CD4-positive, alpha-beta memory T cell (primary cell): ENCODE measurements at regions not wholly inside any gene's neighbourhood (a gene's known extent, or its start where the extent isn't known, plus 50 kb on each side); places are given as distances from the start of the nearest gene placed in this dataset.

ENCODE experiments used
- CTCF ChIA-PET: fragments of 350-600 bp; sonication (Branson Sonifier 250); formaldehyde crosslinking; loops from one replicate; lab custom pipeline; 2021; ENCODE audit warnings: inconsistent platforms; ENCODE audit not compliant: partially characterized antibody; lab: Charles Lee
- POLR2A ChIA-PET: fragments of 350-600 bp; sonication (Branson Sonifier 250); formaldehyde crosslinking; loops from one replicate; lab custom pipeline; 2021; ENCODE audit not compliant: partially characterized antibody; lab: Charles Lee
- DNase-seq, 5 donors: peaks; one replicate each; pipeline versions ENCODE4 v3.0.0 to v3.0.0-alpha.2; 2020 to 2022; ENCODE audit warnings: mixed read lengths in 1 of 5
- H3K27ac ChIP-seq: one replicate; pipeline ENCODE4 v1.7.0; 2013; ENCODE audit warnings: low read depth, low read length
- H3K27me3 ChIP-seq: 2 replicates; pipeline ENCODE4 v1.7.0; 2013; ENCODE audit warnings: mild to moderate bottlenecking, low read length, moderate library complexity; ENCODE audit not compliant: insufficient read depth
- H3K36me3 ChIP-seq: 2 replicates; pipeline ENCODE4 v1.7.0; 2013; ENCODE audit warnings: mild to moderate bottlenecking, low read length, moderate library complexity; ENCODE audit not compliant: insufficient read depth
- H3K4me1 ChIP-seq: 2 replicates; pipeline ENCODE4 v1.7.0; 2013; ENCODE audit warnings: mild to moderate bottlenecking, low read length, moderate library complexity; ENCODE audit not compliant: insufficient read depth
- H3K4me3 ChIP-seq, 2 donors: one replicate each; pipeline ENCODE4 v1.7.0; 2013; ENCODE audit warnings: low read length in 2 of 2, mild to moderate bottlenecking in 1 of 2
- H3K9me3 ChIP-seq, 2 donors: one replicate each; pipeline ENCODE4 v1.7.0; 2013; ENCODE audit warnings: low read length in 2 of 2, control low read depth in 1 of 2; ENCODE audit not compliant: control insufficient read depth in 1 of 2
- H3K27ac Mint-ChIP-seq, 7 donors: one replicate each; pipeline ENCODE4 v1.8.0; 2020 to 2021; ENCODE audit warnings: mixed read lengths in 7 of 7, mild to moderate bottlenecking in 6 of 7, inconsistent platforms in 3 of 7, moderate library complexity in 3 of 7
- H3K27me3 Mint-ChIP-seq, 2 donors: one replicate each; pipeline ENCODE4 v1.8.0; 2020 to 2021; ENCODE audit warnings: mixed read lengths in 2 of 2
- H3K36me3 Mint-ChIP-seq, 2 donors: one replicate each; pipeline ENCODE4 v1.8.0; 2020 to 2021; ENCODE audit warnings: mixed read lengths in 2 of 2, inconsistent platforms in 1 of 2, mild to moderate bottlenecking in 1 of 2
- H3K4me1 Mint-ChIP-seq, 4 donors: one replicate each; pipeline ENCODE4 v1.8.0; 2020 to 2021; ENCODE audit warnings: mixed read lengths in 4 of 4, mild to moderate bottlenecking in 1 of 4
- H3K4me3 Mint-ChIP-seq, 8 donors: one replicate each; pipeline ENCODE4 v1.8.0; 2020 to 2021; ENCODE audit warnings: mixed read lengths in 8 of 8, mild to moderate bottlenecking in 7 of 8, moderate library complexity in 6 of 8, inconsistent platforms in 3 of 8
- H3K9me3 Mint-ChIP-seq, 8 donors: one replicate each; pipeline ENCODE4 v1.8.0; 2020 to 2021; ENCODE audit warnings: mixed read lengths in 8 of 8, mild to moderate bottlenecking in 5 of 8, inconsistent platforms in 3 of 8, moderate library complexity in 1 of 8
- intact Hi-C: fragments of 100-400 bp; cut with micrococcal nuclease; formaldehyde crosslinking; loops from one replicate; pipeline ENCODE4 v1.15.1; 2023

GRCh38 chr2:220626603-220627002, 945.5 kb downstream of the EPHA4 start:
- ChIA-PET POLR2A (no interaction called here), CTCF (no interaction called here)
- Histone ChIP-seq H3K27me3 (no peaks in the 10 kb centered on the region), H3K9me3 (no peaks in the 10 kb centered on the region), H3K4me3 (no peak overlapping the region), H3K36me3 (no peaks in the 10 kb centered on the region), H3K4me1 (no peaks in the 10 kb centered on the region), H3K27ac (no peak overlapping the region)
- Mint-ChIP-seq H3K4me3 (no peak overlapping the region), H3K4me1 (no peaks in the 10 kb centered on the region), H3K27me3 (peaks cover 0 to 3% of the 10 kb centered on the region in 2 donors), H3K36me3 (no peaks in the 10 kb centered on the region), H3K9me3 (peaks cover 0 to 2% (median 0%) of the 10 kb centered on the region in 8 donors), H3K27ac (peak overlapping the region in 1 of 7 donors; percentile 69)
- DNase-seq: no peak
- intact Hi-C loops: no loop called here

- no peak for DNase-seq
- Histone ChIP-seq H3K36me3 (no peaks in the 10 kb centered on the region), H3K4me3 (no peak overlapping the region), H3K9me3 (no peaks in the 10 kb centered on the region), H3K27me3 (no peaks in the 10 kb centered on the region), H3K27ac (no peak overlapping the region), H3K4me1 (no peaks in the 10 kb centered on the region)
- Mint-ChIP-seq H3K4me3 (no peak overlapping the region), H3K4me1 (no peaks in the 10 kb centered on the region), H3K9me3 (peaks cover 0 to 2% (median 0%) of the 10 kb centered on the region in 8 donors), H3K36me3 (no peaks in the 10 kb centered on the region), H3K27me3 (peaks cover 0 to 3% of the 10 kb centered on the region in 2 donors), H3K27ac (no peak overlapping the region)
- intact Hi-C loops: no loop called here
- ChIA-PET POLR2A (no interaction called here), CTCF (no interaction called here)
These were observed 943.9 kb downstream of the EPHA4 start for GRCh38 chr2:220628252-220628651.

- H3K4me1 ChIP-seq: no peaks in the 10 kb centered on the region
- H3K4me3 Mint-ChIP-seq: no peak overlapping the region
- no peaks in the 10 kb centered on the region for H3K36me3 ChIP-seq
- intact Hi-C loops: no loop called here
- POLR2A ChIA-PET: no interaction called here
- no peak for DNase-seq
- no peaks in the 10 kb centered on the region for H3K27me3 ChIP-seq
- H3K27me3 Mint-ChIP-seq: peaks cover 0 to 3% of the 10 kb centered on the region in 2 donors
- H3K27ac Mint-ChIP-seq: peak overlapping the region in 1 of 7 donors; percentile 44
- no peaks in the 10 kb centered on the region for H3K36me3 Mint-ChIP-seq
- H3K9me3 ChIP-seq: no peaks in the 10 kb centered on the region
- CTCF ChIA-PET: no interaction called here
- no peak overlapping the region for H3K4me3 ChIP-seq
- no peaks in the 10 kb centered on the region for H3K9me3 Mint-ChIP-seq
- no peak overlapping the region for H3K27ac ChIP-seq
- peaks cover 4 to 13% (median 7%) of the 10 kb centered on the region in 4 donors for H3K4me1 Mint-ChIP-seq
These were observed 931.0 kb downstream of the EPHA4 start for GRCh38 chr2:220641137-220641536.

GRCh38 chr2:220646424-220646823, 925.7 kb downstream of the EPHA4 start:
- intact Hi-C loops: no loop called here
- H3K36me3 ChIP-seq: no peaks in the 10 kb centered on the region
- H3K4me1 Mint-ChIP-seq: peaks cover 0 to 17% (median 10%) of the 10 kb centered on the region in 4 donors
- H3K9me3 ChIP-seq: no peaks in the 10 kb centered on the region
- no peaks in the 10 kb centered on the region for H3K27me3 ChIP-seq
- H3K27me3 Mint-ChIP-seq: peaks cover 2 to 3% of the 10 kb centered on the region in 2 donors
- H3K4me3 ChIP-seq: no peak overlapping the region
- H3K36me3 Mint-ChIP-seq: no peaks in the 10 kb centered on the region
- H3K27ac ChIP-seq: no peak overlapping the region
- H3K9me3 Mint-ChIP-seq: no peaks in the 10 kb centered on the region
- H3K4me3 Mint-ChIP-seq: peak overlapping the region in 5 of 8 donors; percentile 24 to 68 (median 53)
- ChIA-PET POLR2A (no interaction called here), CTCF (no interaction called here)
- H3K4me1 ChIP-seq: no peaks in the 10 kb centered on the region
- DNase-seq: no peak
- peak overlapping the region in 4 of 7 donors; percentile 33 to 66 (median 57) for H3K27ac Mint-ChIP-seq

GRCh38 chr2:220648628-220649027, 923.5 kb downstream of the EPHA4 start:
- H3K27me3 ChIP-seq: no peaks in the 10 kb centered on the region
- no peaks in the 10 kb centered on the region for H3K36me3 ChIP-seq
- CTCF ChIA-PET: interaction anchor here (1.1 kb wide), 1 partner anchor 12 kb away, joined by 3 read pairs; no protein-coding TSS in a partner anchor
- H3K4me3 Mint-ChIP-seq: no peak overlapping the region
- no peaks in the 10 kb centered on the region for H3K9me3 Mint-ChIP-seq
- H3K27me3 Mint-ChIP-seq: peaks cover 4 to 7% of the 10 kb centered on the region in 2 donors
- no peak overlapping the region for H3K27ac ChIP-seq
- DNase-seq: no peak
- no peaks in the 10 kb centered on the region for H3K4me1 ChIP-seq
- H3K9me3 ChIP-seq: no peaks in the 10 kb centered on the region
- POLR2A ChIA-PET: no interaction called here
- H3K4me3 ChIP-seq: no peak overlapping the region
- peaks cover 0 to 14% (median 7%) of the 10 kb centered on the region in 4 donors for H3K4me1 Mint-ChIP-seq
- intact Hi-C loops: no loop called here
- H3K27ac Mint-ChIP-seq: peak overlapping the region in 1 of 7 donors; percentile 38
- H3K36me3 Mint-ChIP-seq: no peaks in the 10 kb centered on the region

GRCh38 chr2:220653776-220654175, 918.3 kb downstream of the EPHA4 start:
- no peaks in the 10 kb centered on the region for H3K9me3 Mint-ChIP-seq
- H3K9me3 ChIP-seq: no peaks in the 10 kb centered on the region
- H3K4me1 Mint-ChIP-seq: no peaks in the 10 kb centered on the region
- H3K4me1 ChIP-seq: no peaks in the 10 kb centered on the region
- H3K36me3 Mint-ChIP-seq: no peaks in the 10 kb centered on the region
- H3K4me3 ChIP-seq: no peak overlapping the region
- peak overlapping the region in 1 of 8 donors; percentile 34 for H3K4me3 Mint-ChIP-seq
- H3K27me3 Mint-ChIP-seq: peaks cover 8 to 16% of the 10 kb centered on the region in 2 donors
- ChIA-PET POLR2A (no interaction called here), CTCF (no interaction called here)
- H3K27ac ChIP-seq: no peak overlapping the region
- H3K36me3 ChIP-seq: no peaks in the 10 kb centered on the region
- no peak overlapping the region for H3K27ac Mint-ChIP-seq
- DNase-seq: no peak
- intact Hi-C loops: no loop called here
- H3K27me3 ChIP-seq: no peaks in the 10 kb centered on the region

GRCh38 chr2:220654322-220654721, 917.8 kb downstream of the EPHA4 start:
- H3K4me1 Mint-ChIP-seq: no peaks in the 10 kb centered on the region
- no peak overlapping the region for H3K27ac Mint-ChIP-seq
- H3K4me3 ChIP-seq: no peak overlapping the region
- H3K9me3 Mint-ChIP-seq: no peaks in the 10 kb centered on the region
- H3K9me3 ChIP-seq: no peaks in the 10 kb centered on the region
- intact Hi-C loops: no loop called here
- ChIA-PET CTCF (no interaction called here), POLR2A (no interaction called here)
- no peaks in the 10 kb centered on the region for H3K4me1 ChIP-seq
- peaks cover 8 to 16% of the 10 kb centered on the region in 2 donors for H3K27me3 Mint-ChIP-seq
- H3K36me3 Mint-ChIP-seq: no peaks in the 10 kb centered on the region
- no peak overlapping the region for H3K4me3 Mint-ChIP-seq
- no peaks in the 10 kb centered on the region for H3K36me3 ChIP-seq
- H3K27ac ChIP-seq: no peak overlapping the region
- no peaks in the 10 kb centered on the region for H3K27me3 ChIP-seq
- no peak for DNase-seq
